ENCODE measurements at regions not wholly inside any gene's neighbourhood (a gene's known extent, or its start where the extent isn't known, plus 50 kb on each side); places are given as distances from the start of the nearest gene placed in this dataset.
A peak's percentile ranks its signal among the peaks of the same experiment; 100 is the strongest.

DNA sequence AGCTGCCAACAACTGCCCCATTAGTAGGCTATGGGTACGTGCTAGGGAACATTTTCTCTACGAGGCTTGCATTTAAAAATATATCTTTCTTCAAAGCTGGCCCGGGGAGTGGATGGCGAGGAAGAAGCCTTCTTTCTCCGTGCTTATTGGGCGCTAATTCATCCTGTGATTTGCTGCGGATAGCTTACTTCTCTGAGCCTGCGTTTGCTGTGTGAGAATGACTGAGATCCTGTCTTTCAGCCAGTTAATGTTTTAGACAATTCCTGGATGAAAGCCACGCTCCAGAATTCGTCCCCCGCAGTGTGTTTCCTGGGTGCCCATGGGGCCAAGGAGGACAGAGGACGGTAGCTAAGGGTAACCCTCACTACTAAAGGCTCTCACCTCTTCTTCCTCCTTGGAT is 57.8 kb upstream of the TARBP1 start:
- DNase-seq (ENCODE audit: low read depth), result no peak

GRCh38 chr1:234535763-234536515 is 57.0 kb upstream of the TARBP1 start:
- DNase-seq (ENCODE audit: low read depth), result no peak

DNA sequence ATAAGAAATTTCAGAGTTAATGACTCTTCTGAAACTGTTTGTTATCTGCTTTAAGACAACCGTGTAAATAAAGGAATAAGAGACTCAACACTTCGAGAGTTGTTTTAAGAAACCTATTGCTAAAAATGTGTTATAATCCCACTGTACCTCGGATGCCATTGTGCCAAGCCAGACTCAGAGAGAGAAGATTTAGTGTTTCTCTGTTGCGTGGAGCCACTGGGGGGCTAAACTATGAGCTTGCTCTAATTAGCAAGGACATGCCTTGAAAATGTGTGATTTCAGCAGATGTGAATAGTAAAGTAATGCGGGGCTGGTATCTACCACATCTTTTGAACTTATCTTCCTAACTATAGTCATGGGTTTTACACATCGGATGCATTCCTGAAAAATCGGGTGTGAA is 56.2 kb upstream of the TARBP1 start:
- DNase-seq (ENCODE audit: low read depth), result no peak

DNA sequence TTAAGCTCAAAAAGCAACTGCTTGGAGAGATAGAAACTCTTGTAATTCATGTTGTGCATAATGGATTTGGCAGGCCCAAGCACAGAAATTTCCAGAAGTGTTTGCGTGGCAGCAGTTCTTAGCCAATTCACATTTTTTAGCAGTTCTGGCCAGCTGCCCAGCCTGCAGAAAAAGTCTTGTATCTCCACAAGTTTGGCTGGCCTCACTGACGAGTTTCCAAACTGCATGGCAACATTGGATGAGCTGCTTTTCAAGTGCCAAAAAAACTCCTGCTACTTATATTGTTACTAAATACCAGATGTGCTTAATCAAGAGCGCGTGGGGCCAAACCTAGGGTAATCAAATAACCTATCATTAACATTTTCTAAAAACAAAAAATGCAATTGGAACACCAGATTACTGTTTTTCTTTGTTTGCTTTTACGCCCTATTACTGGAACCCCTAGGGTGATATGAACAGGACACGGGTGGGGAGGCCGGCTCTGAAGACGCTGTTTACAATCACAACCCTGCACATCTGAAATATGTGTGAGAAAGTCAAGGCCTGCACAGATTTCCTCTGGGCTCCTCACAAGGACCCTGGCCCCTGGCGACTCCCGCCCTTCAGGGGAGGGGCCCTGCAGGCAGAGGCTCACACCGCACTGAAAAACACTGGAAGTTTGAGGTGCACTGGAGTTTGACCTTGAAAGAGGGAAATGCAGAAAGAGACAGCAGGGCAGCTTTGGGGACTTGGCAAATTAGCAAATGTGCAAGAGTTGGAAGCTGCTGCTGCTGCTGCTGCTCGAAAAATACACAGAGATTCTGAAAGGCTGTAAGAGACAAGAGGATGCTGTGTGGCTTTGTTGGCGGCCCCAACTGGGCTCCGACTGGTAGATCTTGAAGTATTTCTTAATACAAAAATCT is 55.2 kb upstream of the TARBP1 start:
- peak; percentile 63 for DNase-seq (ENCODE audit: low read depth)

DNA sequence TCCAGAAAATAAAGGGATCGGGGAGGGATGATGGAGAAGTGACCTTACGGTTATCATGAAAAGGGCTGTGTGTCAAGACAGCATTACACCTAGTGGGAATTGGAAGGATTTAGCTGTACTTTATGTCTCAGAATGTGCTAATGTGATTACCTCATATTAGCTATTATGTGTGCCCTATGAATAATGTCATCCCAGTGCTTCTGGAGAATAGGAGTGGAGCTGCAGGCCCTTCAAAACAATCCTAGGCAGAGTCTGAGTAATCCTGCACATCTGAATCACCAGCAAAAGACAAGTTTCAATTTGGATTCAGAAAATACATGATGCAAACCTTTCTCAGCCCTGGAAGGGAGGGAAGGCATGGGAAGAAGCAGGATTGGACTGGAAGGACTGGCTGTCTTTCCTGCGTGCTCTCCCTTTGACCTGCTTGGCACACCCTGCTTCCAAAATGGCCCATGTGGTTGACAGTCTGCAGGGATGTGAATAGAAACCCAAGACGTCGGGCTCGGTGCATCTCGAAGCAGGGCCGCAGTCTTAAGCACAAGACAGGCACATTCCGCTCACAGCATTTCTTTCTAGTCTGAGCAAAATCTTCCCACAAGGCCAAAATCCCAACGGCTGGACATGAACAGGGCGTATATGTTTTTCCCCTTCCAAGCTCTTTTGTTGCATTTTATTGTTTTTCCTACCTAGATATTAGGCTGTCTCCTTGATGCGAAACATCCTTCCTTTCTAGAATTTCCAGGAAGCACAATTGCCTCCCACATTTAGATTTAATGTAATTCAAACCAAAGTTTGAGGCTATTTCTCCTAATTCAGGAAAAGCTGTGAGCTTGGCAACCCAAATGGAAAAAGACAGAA is 54.3 kb upstream of the TARBP1 start:
- DNase-seq (ENCODE audit: low read depth), result peak; percentile 86

GRCh38 chr1:234532503-234532922 is 53.5 kb upstream of the TARBP1 start:
- DNase-seq (ENCODE audit: low read depth), result no peak

DNA sequence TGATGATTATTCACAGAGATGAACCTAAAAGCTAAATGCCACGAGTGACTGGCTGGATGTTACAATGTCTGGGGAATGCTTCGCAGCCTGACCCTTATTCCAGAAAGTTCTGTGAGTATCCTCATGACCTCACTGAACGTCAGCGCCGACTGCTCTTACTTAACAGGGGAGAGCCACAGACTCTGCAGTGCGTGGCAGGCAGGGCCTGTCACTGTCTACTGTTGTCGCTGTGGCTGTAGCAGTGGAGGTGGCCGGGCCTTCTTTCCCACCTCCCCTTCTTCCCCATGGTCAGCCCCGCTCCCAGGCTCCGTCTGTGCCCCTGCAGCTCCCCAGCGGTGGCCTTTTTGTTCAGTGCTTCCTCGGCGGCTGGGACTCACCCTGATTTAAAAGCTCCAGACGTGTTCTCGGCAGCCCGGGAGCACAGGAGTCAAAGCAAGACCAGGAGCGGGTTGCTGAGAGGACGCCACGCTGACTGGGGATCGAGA is 52.2 kb upstream of the TARBP1 start:
- peak; percentile 35 for DNase-seq (ENCODE audit: low read depth)

- no peak for DNase-seq (ENCODE audit: low read depth)
These were observed 51.7 kb upstream of the TARBP1 start for GRCh38 chr1:234530672-234531071.

DNA sequence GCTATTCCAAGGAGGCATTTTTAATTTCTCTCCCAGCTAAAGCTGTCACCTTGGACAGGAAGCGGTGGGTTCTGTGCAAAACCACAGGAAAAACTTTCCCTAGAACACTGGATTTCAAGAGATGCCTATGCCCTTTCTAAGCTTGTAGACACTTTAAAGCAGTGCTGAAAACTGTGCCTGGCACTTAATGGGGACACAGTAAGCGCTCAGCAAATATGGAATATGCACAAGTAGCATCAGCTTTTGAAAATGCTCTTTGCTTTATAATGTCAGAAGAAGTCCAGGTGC is 50.9 kb upstream of the TARBP1 start:
- peak; percentile 51 for DNase-seq (ENCODE audit: low read depth)

DNA sequence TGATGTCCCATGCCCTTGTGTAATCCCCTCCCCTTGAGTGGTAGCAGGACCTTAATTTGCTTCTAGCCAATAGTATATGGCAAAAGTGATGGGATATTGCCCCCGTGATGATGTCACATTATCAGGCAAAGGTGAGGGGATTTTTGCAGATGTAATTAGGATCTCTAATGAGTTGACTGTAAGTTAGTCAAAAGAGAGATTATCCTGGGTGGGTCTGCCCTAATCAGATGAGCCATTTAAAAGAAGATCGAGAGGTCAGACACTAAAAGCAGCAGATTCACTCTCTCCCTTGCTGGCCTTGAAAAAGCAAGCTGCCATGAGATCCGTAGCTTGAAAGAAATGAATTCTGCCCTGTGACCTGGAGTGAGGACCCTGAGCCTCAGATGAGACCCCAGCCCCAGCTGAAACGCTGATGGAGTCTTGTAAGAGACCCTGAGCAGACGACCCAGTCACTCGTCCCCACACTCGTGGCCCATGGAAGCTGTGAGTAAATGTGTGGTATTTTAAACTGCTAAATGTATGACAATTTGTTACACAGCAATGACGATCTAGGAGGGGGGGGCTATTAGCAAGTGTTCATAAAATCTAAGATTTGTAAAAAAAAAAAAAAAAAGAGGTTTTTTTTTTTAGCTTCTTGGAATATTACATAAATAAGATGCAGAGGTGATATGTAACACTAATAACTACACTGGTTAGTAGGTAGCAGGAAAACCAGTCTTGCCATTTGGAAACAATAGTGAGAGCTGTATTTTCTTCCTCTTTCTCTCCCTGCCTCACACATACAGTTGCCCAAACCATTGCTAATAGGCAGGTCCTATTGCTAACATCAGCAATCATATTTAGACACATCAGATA is 50.3 kb upstream of the TARBP1 start:
- no peak for DNase-seq (ENCODE audit: low read depth)

All from Daoy (cell line).